ENCODE measurements at regions not wholly inside any gene's neighbourhood (a gene's known extent, or its start where the extent isn't known, plus 50 kb on each side); places are given as distances from the start of the nearest gene placed in this dataset.

DNA sequence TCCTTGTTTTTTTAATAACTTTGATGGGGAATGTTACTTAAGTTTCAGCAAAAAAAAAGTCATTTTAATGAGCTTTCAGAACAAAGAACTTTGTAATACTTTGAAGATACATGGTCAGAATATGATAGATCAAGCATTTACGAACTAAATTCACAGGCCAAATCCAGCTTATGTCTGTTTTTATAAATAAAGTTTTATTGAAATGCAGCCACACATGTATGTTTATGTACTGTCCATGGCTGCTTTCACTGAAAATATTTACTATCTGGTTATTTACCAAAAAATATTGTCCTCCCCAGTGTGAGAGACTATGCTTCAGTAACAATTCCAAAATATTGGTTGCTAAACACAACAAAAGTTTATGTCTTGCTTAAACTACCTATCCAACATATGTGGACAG lies 366.7 kb downstream of the PIK3R1 start:
- TF ChIP-seq, protein P1, sequence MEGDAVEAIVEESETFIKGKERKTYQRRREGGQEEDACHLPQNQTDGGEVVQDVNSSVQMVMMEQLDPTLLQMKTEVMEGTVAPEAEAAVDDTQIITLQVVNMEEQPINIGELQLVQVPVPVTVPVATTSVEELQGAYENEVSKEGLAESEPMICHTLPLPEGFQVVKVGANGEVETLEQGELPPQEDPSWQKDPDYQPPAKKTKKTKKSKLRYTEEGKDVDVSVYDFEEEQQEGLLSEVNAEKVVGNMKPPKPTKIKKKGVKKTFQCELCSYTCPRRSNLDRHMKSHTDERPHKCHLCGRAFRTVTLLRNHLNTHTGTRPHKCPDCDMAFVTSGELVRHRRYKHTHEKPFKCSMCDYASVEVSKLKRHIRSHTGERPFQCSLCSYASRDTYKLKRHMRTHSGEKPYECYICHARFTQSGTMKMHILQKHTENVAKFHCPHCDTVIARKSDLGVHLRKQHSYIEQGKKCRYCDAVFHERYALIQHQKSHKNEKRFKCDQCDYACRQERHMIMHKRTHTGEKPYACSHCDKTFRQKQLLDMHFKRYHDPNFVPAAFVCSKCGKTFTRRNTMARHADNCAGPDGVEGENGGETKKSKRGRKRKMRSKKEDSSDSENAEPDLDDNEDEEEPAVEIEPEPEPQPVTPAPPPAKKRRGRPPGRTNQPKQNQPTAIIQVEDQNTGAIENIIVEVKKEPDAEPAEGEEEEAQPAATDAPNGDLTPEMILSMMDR (IDR thresholded peaks at IDR 0.05): no peak
- TF ChIP-seq POLR2AphosphoS5 (IDR thresholded peaks at IDR 0.05): no peak
- TF ChIP-seq EP300 (IDR thresholded peaks at IDR 0.05): no peak
